T-helper 17 cell (primary cell): ENCODE measurements at regions not wholly inside any gene's neighbourhood (a gene's known extent, or its start where the extent isn't known, plus 50 kb on each side); places are given as distances from the start of the nearest gene placed in this dataset.

Experiments used
- ATAC-seq: fragments of 150-1000 bp; cut with Tn5 transposase; 2 replicates; pipeline ENCODE4 v1.10.0; 2021; ENCODE audit warnings: mild to moderate bottlenecking, moderate library complexity
- DNase-seq, 3 donors: peaks; one replicate each; pipeline versions ENCODE4 v3.0.0 to v3.0.0-alpha.2; 2020 to 2021
- H3K9me3 ChIP-seq: one replicate; pipeline ENCODE4 v1.7.0; 2013; ENCODE audit warnings: low read length, mild to moderate bottlenecking; ENCODE audit not compliant: control insufficient read depth, poor library complexity, severe bottlenecking
- H3K27ac Mint-ChIP-seq: one replicate; pipeline ENCODE4 v1.8.0; 2022; ENCODE audit warnings: mild to moderate bottlenecking, moderate library complexity, mixed read lengths
- H3K27me3 Mint-ChIP-seq: one replicate; pipeline ENCODE4 v1.8.0; 2022; ENCODE audit warnings: mixed read lengths
- H3K36me3 Mint-ChIP-seq: one replicate; pipeline ENCODE4 v1.8.0; 2022; ENCODE audit warnings: low read depth, mixed read lengths
- H3K4me1 Mint-ChIP-seq: one replicate; pipeline ENCODE4 v1.8.0; 2022; ENCODE audit warnings: mild to moderate bottlenecking, mixed read lengths
- H3K4me3 Mint-ChIP-seq: one replicate; pipeline ENCODE4 v1.8.0; 2022; ENCODE audit warnings: mild to moderate bottlenecking, moderate library complexity, mixed read lengths

DNA sequence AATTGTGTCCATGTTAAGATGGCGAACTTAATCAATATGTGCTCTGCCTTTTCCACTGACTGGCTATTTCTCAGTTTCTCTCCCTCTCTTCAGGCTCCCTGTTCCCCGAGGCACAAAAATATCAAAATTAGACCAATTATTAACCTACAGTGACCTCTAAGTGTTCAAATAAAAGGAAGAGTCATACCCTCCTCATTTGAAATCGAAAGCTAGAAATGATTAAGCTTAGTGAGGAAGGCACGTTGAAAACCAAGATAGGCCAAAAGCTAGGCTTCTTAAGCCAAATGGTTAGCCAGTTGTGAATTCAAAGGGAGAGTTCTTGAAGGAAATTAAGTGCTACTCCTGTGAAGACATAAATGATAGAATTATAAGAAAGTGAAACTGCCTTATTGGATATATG, 81.1 kb upstream of the MBL2 start:
- ATAC-seq (no peak), DNase-seq (no peak)
- Mint-ChIP-seq H3K4me3 (no peak overlapping the region), H3K27me3 (no peaks in the 10 kb centered on the region), H3K36me3 (no peaks in the 10 kb centered on the region), H3K4me1 (no peaks in the 10 kb centered on the region), H3K27ac (no peak overlapping the region)
- H3K9me3 ChIP-seq: no peaks in the 10 kb centered on the region

DNA sequence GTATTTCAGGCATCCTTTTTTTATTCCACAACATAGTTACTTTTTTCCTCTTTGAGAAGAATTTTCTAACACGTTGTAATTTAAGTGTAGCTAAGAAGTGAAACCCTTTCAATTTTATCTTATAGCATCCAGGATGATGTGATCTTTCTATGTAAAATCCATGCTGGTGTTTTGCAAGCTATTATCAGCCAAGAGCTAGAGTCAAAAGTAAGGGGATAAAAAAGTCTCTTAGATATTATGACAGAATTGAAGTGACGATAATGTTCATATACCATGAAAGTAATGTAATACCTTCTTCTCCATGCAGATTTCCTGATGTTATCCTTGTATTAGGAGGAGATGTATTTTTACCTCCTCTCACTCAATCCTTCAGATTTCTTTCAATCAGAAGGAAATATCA, 64.2 kb upstream of the MBL2 start:
- Mint-ChIP-seq H3K4me1 (no peaks in the 10 kb centered on the region), H3K36me3 (no peaks in the 10 kb centered on the region), H3K4me3 (no peak overlapping the region), H3K27ac (no peak overlapping the region), H3K27me3 (no peaks in the 10 kb centered on the region)
- ATAC-seq: no peak
- DNase-seq: no peak
- no peaks in the 10 kb centered on the region for H3K9me3 ChIP-seq
